HepG2 (cell line): ENCODE measurements at regions not wholly inside any gene's neighbourhood (a gene's known extent, or its start where the extent isn't known, plus 50 kb on each side); places are given as distances from the start of the nearest gene placed in this dataset.

ENCODE experiments used
- ATAC-seq: fragments of 200-7000 bp; cut with Tn5 transposase; 3 replicates; pipeline ENCODE4 v1.9.1; 2020; ENCODE audit warnings: mild to moderate bottlenecking, moderate library complexity
- BruUV-seq: library from RNA; stranded (reverse); fragments of 400-500 nt; replicated peaks from 2 replicates; lab custom pipeline; 2021; lab: Mats Ljungman, UMichigan
- CTCF ChIA-PET: fragments of 300-600 bp; formaldehyde crosslinking; extraction: SDS; loops from one replicate; lab custom pipeline; 2021; ENCODE audit warnings: low total read pairs, inconsistent platforms, low intra/inter-chr PET ratio; lab: Yijun Ruan, JAX
- POLR2A ChIA-PET: fragments of 350-600 bp; sonication (Branson Sonifier 250); formaldehyde crosslinking; loops from one replicate; lab custom pipeline; 2020; ENCODE audit warnings: antibody characterized with exemption, inconsistent platforms; lab: Yijun Ruan, JAX
- DNase-seq: peaks from one replicate; pipeline ENCODE4 v3.0.0-alpha.2; 2015; ENCODE audit warnings: low spot score
- FAIRE-seq: peaks from 3 replicates; lab custom pipeline; 2011; peaks lifted over from hg19 to GRCh38; lab: Jason Lieb, UNC
- H2AFZ ChIP-seq: one replicate; pipeline ENCODE4 v1.6.1; 2011; ENCODE audit warnings: low read length, inconsistent platforms
- H3K27ac ChIP-seq: fragments of 300-600 bp; 3 replicates; pipeline ENCODE4 v1.8.0; 2011; ENCODE audit warnings: mixed run types, mild to moderate bottlenecking, mixed read lengths, low read length, inconsistent platforms; ENCODE audit not compliant: insufficient read depth; ENCODE audit errors: extremely low read length
- H3K27me3 ChIP-seq, 2 experiments: fragments of 200-600 bp in 1 of 2; 2 replicates in 1 of 2; 3 replicates in 1 of 2; pipeline versions ENCODE4 v1.6.0 to v1.8.0; 2011; ENCODE audit warnings: low read length in 2 of 2, mild to moderate bottlenecking in 2 of 2, moderate library complexity in 2 of 2, inconsistent platforms in 1 of 2; ENCODE audit not compliant: insufficient read depth in 2 of 2, control insufficient read depth in 1 of 2
- H3K36me3 ChIP-seq, 2 experiments: fragments of 200-600 bp in 1 of 2; replicated peaks in 1 of 2; 2 replicates in 1 of 2; 3 replicates in 1 of 2; pipeline versions ENCODE4 v1.5.1 to v1.8.0; 2011; ENCODE audit warnings: low read length in 2 of 2, inconsistent platforms in 1 of 2; ENCODE audit not compliant: insufficient read depth in 2 of 2, control insufficient read depth in 1 of 2
- H3K4me1 ChIP-seq: 2 replicates; pipeline ENCODE4 v1.5.1; 2012; ENCODE audit warnings: low read length, inconsistent platforms; ENCODE audit not compliant: insufficient read depth
- H3K4me2 ChIP-seq: 2 replicates; pipeline ENCODE4 v1.6.0; 2011; ENCODE audit warnings: low read depth, low read length, inconsistent platforms
- H3K4me3 ChIP-seq, 3 experiments: fragments of 200-600 bp in 1 of 3; sonication (generic), shearing (Covaris generic) in 1 of 3; replicated peaks in 1 of 3; 2 replicates each; pipeline ENCODE4 v1.5.1; 2011 to 2016; ENCODE audit warnings: low read length in 3 of 3, inconsistent platforms in 2 of 3, low read depth in 2 of 3, mild to moderate bottlenecking in 2 of 3, control low read depth in 1 of 3, mixed read lengths in 1 of 3; ENCODE audit not compliant: insufficient read depth in 1 of 3
- H3K79me2 ChIP-seq: one replicate; pipeline ENCODE4 v1.6.1; 2011; ENCODE audit warnings: low read length, inconsistent platforms; ENCODE audit not compliant: insufficient read depth
- H3K9ac ChIP-seq: 2 replicates; pipeline ENCODE4 v1.6.0; 2011; ENCODE audit warnings: mild to moderate bottlenecking, low read depth, low read length, inconsistent platforms; ENCODE audit not compliant: insufficient read depth
- H3K9me3 ChIP-seq: 2 replicates; pipeline ENCODE4 v1.5.1; 2012; ENCODE audit warnings: mild to moderate bottlenecking, low read length
- H4K20me1 ChIP-seq: 2 replicates; pipeline ENCODE4 v1.6.0; 2011; ENCODE audit warnings: inconsistent platforms, mild to moderate bottlenecking, low read length, moderate library complexity; ENCODE audit not compliant: insufficient read depth
- HMGA1 ChIP-seq: sonication (generic); formaldehyde crosslinking; conservative IDR thresholded peaks from 2 replicates; pipeline ENCODE4 v1.4.0; 2020; ENCODE audit warnings: missing genetic modification reagents
- MBNL3 ChIP-seq: fragments of 250-450 bp; sonication (Bioruptor Pico); conservative IDR thresholded peaks from 2 replicates; pipeline ENCODE4 v1.8.0; 2022; ENCODE audit warnings: mild to moderate bottlenecking, inconsistent platforms
- MED8 ChIP-seq: sonication (generic); formaldehyde crosslinking; IDR thresholded peaks from 2 replicates; pipeline ENCODE4 v1.8.1; 2023; ENCODE audit warnings: mild to moderate bottlenecking, missing genetic modification reagents; ENCODE audit not compliant: insufficient replicate concordance
- POLR2AphosphoS2 ChIP-seq: IDR thresholded peaks from 2 replicates; pipeline ENCODE4 v1.6.1; 2011; ENCODE audit warnings: low read depth, low read length, improper control_type of control experiment
- SMC3 ChIP-seq: IDR thresholded peaks from 2 replicates; pipeline ENCODE4 v1.6.1; 2011; ENCODE audit warnings: low read length, improper control_type of control experiment
- STAG1 ChIP-seq: sonication (generic); formaldehyde crosslinking; IDR thresholded peaks from 2 replicates; pipeline ENCODE4 v1.4.0; 2020; ENCODE audit warnings: missing genetic modification reagents
- ZNF672 ChIP-seq: sonication (generic); formaldehyde crosslinking; IDR thresholded peaks from 2 replicates; pipeline ENCODE4 v1.8.1; 2022; ENCODE audit warnings: missing genetic modification reagents
- ZSCAN22 ChIP-seq: sonication (generic); formaldehyde crosslinking; IDR thresholded peaks from 2 replicates; pipeline ENCODE4 v1.4.0; 2020; ENCODE audit warnings: mild to moderate bottlenecking, missing genetic modification reagents
- WGBS: methylation state at CpG from one replicate; pipeline ENCODE4 v1.1.6; 2017; ENCODE audit warnings: low lambda C conversion rate; 5-methylcytosine and 5-hydroxymethylcytosine counted together
- in situ Hi-C: cut with HindIII; loops from 2 replicates; pipeline ENCODE4 v1.10.0; 2017; ENCODE audit warnings: low pct_unique_long_range_greater_than_20kb; ENCODE audit not compliant: extremely low pct_ligation_motif_present
- intact Hi-C: fragments of 100-400 bp; cut with micrococcal nuclease; formaldehyde crosslinking; loops from one replicate; pipeline ENCODE4 v1.10.0; 2022; ENCODE audit not compliant: unreplicated experiment
- TF ChIP-seq, protein P1 (sequence below): sonication (generic); formaldehyde crosslinking; IDR thresholded peaks from 2 replicates; pipeline ENCODE4 v1.5.0; 2020; ENCODE audit warnings: mild to moderate bottlenecking, missing genetic modification reagents, moderate library complexity
- TF ChIP-seq, protein P2 (sequence below): sonication (generic); formaldehyde crosslinking; IDR thresholded peaks from 2 replicates; pipeline ENCODE4 v1.4.0; 2020; ENCODE audit warnings: mild to moderate bottlenecking, missing genetic modification reagents, borderline replicate concordance

DNA sequence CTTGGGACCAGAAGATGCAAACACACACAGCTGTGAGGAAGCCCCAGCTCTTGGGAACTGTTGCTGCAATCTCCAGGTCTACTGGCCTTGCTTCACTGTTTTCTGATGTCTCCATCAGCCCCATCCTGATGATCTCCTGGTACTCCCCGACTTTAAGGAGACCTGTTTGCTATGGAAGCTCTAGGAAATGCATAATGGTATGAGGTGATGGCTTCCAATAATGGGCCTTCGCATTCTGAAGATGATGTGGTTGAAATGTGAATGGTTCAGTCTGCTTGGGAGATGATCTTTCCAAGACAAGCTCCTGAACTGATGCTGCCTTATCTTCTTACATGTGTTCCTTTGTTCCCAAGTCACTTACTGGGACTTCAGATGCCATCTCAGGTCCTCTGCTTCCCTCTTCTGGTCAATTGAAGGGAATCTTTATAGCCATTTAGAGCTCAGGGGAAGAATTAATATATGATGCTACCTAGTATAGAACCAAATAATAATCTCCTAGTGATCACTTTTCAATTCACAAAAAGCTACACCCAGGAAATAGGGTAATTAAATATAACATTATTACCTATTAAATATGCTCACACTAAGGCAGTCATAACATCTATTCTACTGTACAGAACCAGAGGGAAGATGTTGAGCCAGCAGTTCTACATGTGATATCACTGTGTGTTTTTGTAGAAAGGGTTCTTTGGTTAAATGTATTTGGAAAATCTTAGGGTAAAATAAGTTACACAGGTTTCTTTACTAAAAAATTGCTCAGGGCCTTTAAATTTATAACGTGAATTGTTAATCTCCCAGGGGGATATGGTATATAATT lies 73.9 kb upstream of the VTCN1 start:
- no peaks in the 10 kb centered on the region for H4K20me1 ChIP-seq
- no TSS peak for BruUV-seq
- H3K4me3 ChIP-seq, result no peak overlapping the region
- ATAC-seq (peak; percentile 68), FAIRE-seq (no peak)
- no peaks in the 10 kb centered on the region for H3K9me3 ChIP-seq
- no peak overlapping the region for H2AFZ ChIP-seq
- H3K79me2 ChIP-seq, result no peaks in the 10 kb centered on the region
- H3K36me3 ChIP-seq, result no peaks in the 10 kb centered on the region
- under 1% methylated on average over 3 of the region's 3 CpGs for WGBS
- no peak overlapping the region for H3K9ac ChIP-seq
- CTCF ChIA-PET, result interaction anchor here (3.4 kb wide), 1 partner anchor 217 kb away, joined by 21 read pairs; no protein-coding TSS in a partner anchor
- H3K4me1 ChIP-seq, result no peaks in the 10 kb centered on the region
- TF ChIP-seq SMC3, result peak; percentile 70
- TF ChIP-seq STAG1, result peak; percentile 74
- TF ChIP-seq, protein P1, sequence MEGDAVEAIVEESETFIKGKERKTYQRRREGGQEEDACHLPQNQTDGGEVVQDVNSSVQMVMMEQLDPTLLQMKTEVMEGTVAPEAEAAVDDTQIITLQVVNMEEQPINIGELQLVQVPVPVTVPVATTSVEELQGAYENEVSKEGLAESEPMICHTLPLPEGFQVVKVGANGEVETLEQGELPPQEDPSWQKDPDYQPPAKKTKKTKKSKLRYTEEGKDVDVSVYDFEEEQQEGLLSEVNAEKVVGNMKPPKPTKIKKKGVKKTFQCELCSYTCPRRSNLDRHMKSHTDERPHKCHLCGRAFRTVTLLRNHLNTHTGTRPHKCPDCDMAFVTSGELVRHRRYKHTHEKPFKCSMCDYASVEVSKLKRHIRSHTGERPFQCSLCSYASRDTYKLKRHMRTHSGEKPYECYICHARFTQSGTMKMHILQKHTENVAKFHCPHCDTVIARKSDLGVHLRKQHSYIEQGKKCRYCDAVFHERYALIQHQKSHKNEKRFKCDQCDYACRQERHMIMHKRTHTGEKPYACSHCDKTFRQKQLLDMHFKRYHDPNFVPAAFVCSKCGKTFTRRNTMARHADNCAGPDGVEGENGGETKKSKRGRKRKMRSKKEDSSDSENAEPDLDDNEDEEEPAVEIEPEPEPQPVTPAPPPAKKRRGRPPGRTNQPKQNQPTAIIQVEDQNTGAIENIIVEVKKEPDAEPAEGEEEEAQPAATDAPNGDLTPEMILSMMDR (CRISPR knock-in tag), result peak; percentile 64
- no peak for TF ChIP-seq ZSCAN22
- no peak for TF ChIP-seq HMGA1 (CRISPR knock-in tag)
- TF ChIP-seq, all 625 proteins: peak for 3
- peak; percentile 52 for DNase-seq
- in situ Hi-C loops (loop anchor here (5.0 to 25.0 kb wide), 2 partner anchors 147 to 217 kb away; no protein-coding TSS in a partner anchor), intact Hi-C loops (loop anchor here (1.0 to 10.0 kb wide), 4 partner anchors 60 to 216 kb away; partner anchors contain the start of gene TRIM45)
- POLR2A ChIA-PET, result no interaction called here
- no peaks in the 10 kb centered on the region; a peak in 1 of 5 replicates for H3K27me3 ChIP-seq
- no peak overlapping the region for H3K27ac ChIP-seq
- H3K4me2 ChIP-seq, result no peak overlapping the region

DNA sequence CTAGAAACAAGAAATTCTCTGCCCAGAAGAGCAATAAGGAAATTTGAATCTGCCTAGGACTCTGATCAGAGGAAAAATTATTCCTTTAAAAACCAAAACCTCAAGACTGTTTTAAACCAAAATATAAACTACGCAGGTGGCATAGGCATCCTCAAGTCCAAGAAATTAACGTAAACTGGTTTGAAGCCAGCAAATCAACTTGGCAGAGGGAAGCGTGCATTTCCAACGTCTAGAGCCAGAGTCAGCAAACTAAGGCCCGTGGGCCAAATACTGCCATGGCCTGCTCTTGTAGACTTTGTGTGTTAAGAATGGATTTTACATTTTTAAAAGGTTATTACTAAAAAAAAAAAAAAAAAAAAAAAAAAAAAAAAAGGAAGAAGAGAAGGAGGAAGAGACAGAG lies 67.8 kb upstream of the VTCN1 start:
- ATAC-seq, result no peak
- Histone ChIP-seq H3K4me2 (no peak overlapping the region), H2AFZ (no peak overlapping the region), H4K20me1 (no peaks in the 10 kb centered on the region), H3K9ac (no peak overlapping the region), H3K27ac (no peak overlapping the region), H3K9me3 (no peaks in the 10 kb centered on the region), H3K4me3 (no peak overlapping the region), H3K27me3 (no peaks in the 10 kb centered on the region; a peak in 1 of 5 replicates), H3K79me2 (no peaks in the 10 kb centered on the region), H3K4me1 (no peaks in the 10 kb centered on the region), H3K36me3 (no peaks in the 10 kb centered on the region)
- no peak for FAIRE-seq
- in situ Hi-C loops, result loop anchor here (25.0 kb wide), 1 partner anchor 141 kb away; no protein-coding TSS in a partner anchor
- intact Hi-C loops, result no loop called here
- no peak for DNase-seq
- TF ChIP-seq MED8 (CRISPR knock-in tag) (no peak), ZNF672 (CRISPR knock-in tag) (no peak), MBNL3 (no peak), POLR2AphosphoS2 (no peak)
- TF ChIP-seq, protein P2, sequence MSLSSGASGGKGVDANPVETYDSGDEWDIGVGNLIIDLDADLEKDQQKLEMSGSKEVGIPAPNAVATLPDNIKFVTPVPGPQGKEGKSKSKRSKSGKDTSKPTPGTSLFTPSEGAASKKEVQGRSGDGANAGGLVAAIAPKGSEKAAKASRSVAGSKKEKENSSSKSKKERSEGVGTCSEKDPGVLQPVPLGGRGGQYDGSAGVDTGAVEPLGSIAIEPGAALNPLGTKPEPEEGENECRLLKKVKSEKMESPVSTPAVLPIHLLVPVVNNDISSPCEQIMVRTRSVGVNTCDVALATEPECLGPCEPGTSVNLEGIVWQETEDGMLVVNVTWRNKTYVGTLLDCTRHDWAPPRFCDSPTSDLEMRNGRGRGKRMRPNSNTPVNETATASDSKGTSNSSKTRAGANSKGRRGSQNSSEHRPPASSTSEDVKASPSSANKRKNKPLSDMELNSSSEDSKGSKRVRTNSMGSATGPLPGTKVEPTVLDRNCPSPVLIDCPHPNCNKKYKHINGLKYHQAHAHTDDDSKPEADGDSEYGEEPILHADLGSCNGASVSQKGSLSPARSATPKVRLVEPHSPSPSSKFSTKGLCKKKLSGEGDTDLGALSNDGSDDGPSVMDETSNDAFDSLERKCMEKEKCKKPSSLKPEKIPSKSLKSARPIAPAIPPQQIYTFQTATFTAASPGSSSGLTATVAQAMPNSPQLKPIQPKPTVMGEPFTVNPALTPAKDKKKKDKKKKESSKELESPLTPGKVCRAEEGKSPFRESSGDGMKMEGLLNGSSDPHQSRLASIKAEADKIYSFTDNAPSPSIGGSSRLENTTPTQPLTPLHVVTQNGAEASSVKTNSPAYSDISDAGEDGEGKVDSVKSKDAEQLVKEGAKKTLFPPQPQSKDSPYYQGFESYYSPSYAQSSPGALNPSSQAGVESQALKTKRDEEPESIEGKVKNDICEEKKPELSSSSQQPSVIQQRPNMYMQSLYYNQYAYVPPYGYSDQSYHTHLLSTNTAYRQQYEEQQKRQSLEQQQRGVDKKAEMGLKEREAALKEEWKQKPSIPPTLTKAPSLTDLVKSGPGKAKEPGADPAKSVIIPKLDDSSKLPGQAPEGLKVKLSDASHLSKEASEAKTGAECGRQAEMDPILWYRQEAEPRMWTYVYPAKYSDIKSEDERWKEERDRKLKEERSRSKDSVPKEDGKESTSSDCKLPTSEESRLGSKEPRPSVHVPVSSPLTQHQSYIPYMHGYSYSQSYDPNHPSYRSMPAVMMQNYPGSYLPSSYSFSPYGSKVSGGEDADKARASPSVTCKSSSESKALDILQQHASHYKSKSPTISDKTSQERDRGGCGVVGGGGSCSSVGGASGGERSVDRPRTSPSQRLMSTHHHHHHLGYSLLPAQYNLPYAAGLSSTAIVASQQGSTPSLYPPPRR, result no peak
- ChIA-PET POLR2A (no interaction called here), CTCF (no interaction called here)
- BruUV-seq, result no TSS peak
- 31% methylated on average over 5 of the region's 5 CpGs for WGBS
